B cell (primary cell): ENCODE measurements at regions not wholly inside any gene's neighbourhood (a gene's known extent, or its start where the extent isn't known, plus 50 kb on each side); places are given as distances from the start of the nearest gene placed in this dataset.
"Not testable (repeated sequence)": the region's sequence is repeated elsewhere in the genome, so short reads cannot be mapped to it uniquely, and the experiment has no call there.

Source experiments
- ATAC-seq: fragments of 200-7000 bp; cut with Tn5 transposase; one replicate; pipeline ENCODE4 v1.10.0; 2021; ENCODE audit warnings: low read depth, mild to moderate bottlenecking, moderate number of reproducible peaks, moderate library complexity
- CTCF ChIA-PET: fragments of 350-600 bp; sonication (Branson Sonifier 250); formaldehyde crosslinking; loops from one replicate; lab custom pipeline; 2021; ENCODE audit warnings: antibody characterized with exemption, inconsistent platforms; lab: Charles Lee
- POLR2A ChIA-PET: fragments of 350-600 bp; sonication (Branson Sonifier 250); formaldehyde crosslinking; loops from one replicate; lab custom pipeline; 2021; ENCODE audit warnings: antibody characterized with exemption; lab: Charles Lee
- DNase-seq: peaks from one replicate; pipeline ENCODE4 v3.0.0; 2013
- H2AFZ ChIP-seq: 2 replicates; pipeline ENCODE4 v1.6.1; 2012; ENCODE audit warnings: mild to moderate bottlenecking, low read depth, low read length; ENCODE audit not compliant: insufficient read depth, poor library complexity, severe bottlenecking
- H3K27ac ChIP-seq, 2 donors: 1 replicate in 1 of 2; 2 replicates in 1 of 2; pipeline ENCODE4 v1.5.1; 2012 to 2013; ENCODE audit warnings: low read length in 2 of 2, mild to moderate bottlenecking in 2 of 2, moderate library complexity in 1 of 2
- H3K27me3 ChIP-seq, 4 experiments: fragments of 200-600 bp in 1 of 4; sonication (generic) in 1 of 4; replicated peaks in 1 of 4; 1 replicate in 2 of 4; 2 replicates in 2 of 4; pipeline versions ENCODE4 v1.6.1 to v1.7.0; 2013 to 2016; ENCODE audit warnings: low read length in 3 of 4, mild to moderate bottlenecking in 2 of 4, mixed read lengths in 1 of 4, moderate library complexity in 1 of 4; ENCODE audit not compliant: insufficient read depth in 4 of 4, control insufficient read depth in 3 of 4; ENCODE audit errors: control extremely low read depth in 1 of 4
- H3K36me3 ChIP-seq, 2 experiments: replicated peaks in 1 of 2; 1 replicate in 1 of 2; 2 replicates in 1 of 2; pipeline versions ENCODE4 v1.6.1 to v1.7.1; 2013; ENCODE audit warnings: low read length in 1 of 2; ENCODE audit not compliant: insufficient read depth in 2 of 2, control insufficient read depth in 1 of 2; ENCODE audit errors: control extremely low read depth in 1 of 2, extremely low read depth in 1 of 2
- H3K4me1 ChIP-seq, 2 donors: fragments of 200-600 bp in 1 of 2; sonication (generic) in 1 of 2; 1 replicate in 1 of 2; 2 replicates in 1 of 2; pipeline versions ENCODE4 v1.5.1 to v1.6.1; 2013 to 2017; ENCODE audit warnings: low read length in 2 of 2; ENCODE audit not compliant: control insufficient read depth in 2 of 2, insufficient read depth in 2 of 2
- H3K4me2 ChIP-seq: replicated peaks from 2 replicates; pipeline ENCODE3; 2012; ENCODE audit warnings: mild to moderate bottlenecking, low read depth, low read length; ENCODE audit not compliant: poor library complexity, severe bottlenecking
- H3K4me3 ChIP-seq, 5 experiments: fragments of 200-600 bp in 1 of 5; sonication (generic) in 1 of 5; 1 replicate in 3 of 5; 2 replicates in 2 of 5; pipeline versions ENCODE4 v1.5.1 to v1.7.0; 2011 to 2016; ENCODE audit warnings: low read length in 4 of 5, mild to moderate bottlenecking in 4 of 5, low read depth in 2 of 5, control low read depth in 1 of 5, moderate library complexity in 1 of 5; ENCODE audit not compliant: insufficient read depth in 1 of 5; ENCODE audit errors: control extremely low read depth in 1 of 5, extremely low read depth in 1 of 5
- H3K79me2 ChIP-seq: fragments of 200-600 bp; sonication (generic); one replicate; pipeline ENCODE4 v1.6.0; 2016; ENCODE audit warnings: low read length; ENCODE audit not compliant: control insufficient read depth, insufficient read depth
- H3K9ac ChIP-seq: fragments of 200-600 bp; sonication (generic); 2 replicates; pipeline ENCODE4 v1.6.1; 2017; ENCODE audit warnings: mild to moderate bottlenecking, low read length, moderate library complexity
- H3K9me3 ChIP-seq, 3 donors: one replicate each; pipeline versions ENCODE4 v1.6.1 to v1.7.1; 2013; ENCODE audit warnings: low read length in 2 of 3; ENCODE audit not compliant: control insufficient read depth in 2 of 3, insufficient read depth in 1 of 3; ENCODE audit errors: control extremely low read depth in 1 of 3
- H4K20me1 ChIP-seq: 2 replicates; pipeline ENCODE4 v1.6.0; 2012; ENCODE audit warnings: mild to moderate bottlenecking, low read length; ENCODE audit not compliant: insufficient read depth, control insufficient read depth, poor library complexity, severe bottlenecking
- H3K27ac Mint-ChIP-seq: one replicate; pipeline ENCODE4 v1.8.0; 2021; ENCODE audit warnings: mixed read lengths
- H3K27me3 Mint-ChIP-seq: one replicate; pipeline ENCODE4 v1.8.0; 2021; ENCODE audit warnings: mixed read lengths
- H3K4me1 Mint-ChIP-seq: one replicate; pipeline ENCODE4 v1.8.0; 2021; ENCODE audit warnings: mixed read lengths
- H3K4me3 Mint-ChIP-seq: one replicate; pipeline ENCODE4 v1.8.0; 2021; ENCODE audit warnings: mixed read lengths
- H3K9me3 Mint-ChIP-seq: one replicate; pipeline ENCODE4 v1.8.0; 2022; ENCODE audit warnings: mixed read lengths; ENCODE audit not compliant: insufficient read depth
- CTCF ChIP-seq: fragments of 200-600 bp; IDR thresholded peaks from one replicate; pipeline ENCODE4 v1.8.0; 2022; ENCODE audit warnings: antibody characterized with exemption, mild to moderate bottlenecking
- WGBS: methylation state at CpG from one replicate; pipeline ENCODE4 v1.1.5; 2013; ENCODE audit warnings: missing lambda C conversion rate; ENCODE audit not compliant: insufficient coverage; 5-methylcytosine and 5-hydroxymethylcytosine counted together
- intact Hi-C: fragments of 100-400 bp; cut with micrococcal nuclease; formaldehyde crosslinking; loops from one replicate; pipeline ENCODE4 v1.10.0; 2022

- H3K4me1 ChIP-seq, H3K27me3 ChIP-seq, H3K9me3 ChIP-seq, H3K36me3 ChIP-seq, H3K79me2 ChIP-seq, H3K27ac ChIP-seq, ATAC-seq, H3K4me2 ChIP-seq, H3K9me3 Mint-ChIP-seq, intact Hi-C loops, H2AFZ ChIP-seq, H3K27ac Mint-ChIP-seq, H3K4me3 Mint-ChIP-seq, H4K20me1 ChIP-seq, H3K4me3 ChIP-seq, H3K9ac ChIP-seq, POLR2A ChIA-PET, H3K27me3 Mint-ChIP-seq: not testable (repeated sequence)
- TF ChIP-seq CTCF, result peak; percentile 66
- peak; percentile 63 for DNase-seq
- WGBS, result 22% methylated on average over 8 of the region's 12 CpGs
- H3K4me1 Mint-ChIP-seq, result peaks cover 11% of the 10 kb centered on the region
- CTCF ChIA-PET, result interaction anchor here (0.6 to 1.5 kb wide), 3 partner anchors 597 to 934 kb away, joined by 3 to 4 read pairs (median 4); no protein-coding TSS in a partner anchor
These were observed 176.4 kb downstream of the ADRA2C start for GRCh38 chr4:3942569-3942971.

GRCh38 chr4:3943051-3943450, 176.9 kb downstream of the ADRA2C start:
- ATAC-seq, H3K4me2 ChIP-seq, H3K27ac Mint-ChIP-seq, H3K27me3 Mint-ChIP-seq, H3K4me3 ChIP-seq, DNase-seq, intact Hi-C loops, H3K9me3 Mint-ChIP-seq, H3K9ac ChIP-seq, H3K9me3 ChIP-seq, H3K27ac ChIP-seq, H3K27me3 ChIP-seq, H4K20me1 ChIP-seq, H3K4me1 ChIP-seq, H2AFZ ChIP-seq, H3K79me2 ChIP-seq, H3K4me3 Mint-ChIP-seq, POLR2A ChIA-PET, H3K36me3 ChIP-seq: not testable (repeated sequence)
- CTCF ChIA-PET, result interaction anchor here (0.9 kb wide), 1 partner anchor 597 kb away, joined by 4 read pairs; no protein-coding TSS in a partner anchor
- 81% methylated on average over 6 of the region's 8 CpGs for WGBS
- peaks cover 11% of the 10 kb centered on the region for H3K4me1 Mint-ChIP-seq
